Neural cell (in vitro differentiated cells): ENCODE measurements at regions not wholly inside any gene's neighbourhood (a gene's known extent, or its start where the extent isn't known, plus 50 kb on each side); places are given as distances from the start of the nearest gene placed in this dataset.

ENCODE experiments used
- H2AFZ ChIP-seq: fragments of 200-600, 300-800 bp; sonication (generic), shearing (Covaris generic); 2 replicates; pipeline ENCODE4 v1.6.0; 2014; ENCODE audit warnings: low read depth, mild to moderate bottlenecking, antibody characterized with exemption, low read length, moderate library complexity
- H3F3A ChIP-seq: fragments of 200-600 bp; shearing (Covaris generic); 2 replicates; pipeline ENCODE4 v1.6.1; 2016; ENCODE audit warnings: mild to moderate bottlenecking, moderate library complexity, mixed read lengths, antibody characterized with exemption, low read length; ENCODE audit not compliant: insufficient read depth, poor library complexity, severe bottlenecking
- H3K27ac ChIP-seq: fragments of 200-600, 300-800 bp; sonication (generic), shearing (Covaris generic); 2 replicates; pipeline ENCODE4 v1.5.1; 2014; ENCODE audit warnings: mild to moderate bottlenecking, low read length, moderate library complexity
- H3K27me3 ChIP-seq: fragments of 300-800, 200-600 bp; sonication (generic), shearing (Covaris generic); 2 replicates; pipeline ENCODE4 v1.6.0; 2014; ENCODE audit warnings: mild to moderate bottlenecking, low read depth, low read length, moderate library complexity; ENCODE audit not compliant: insufficient read depth
- H3K36me3 ChIP-seq: fragments of 300-800, 200-600 bp; sonication (generic), shearing (Covaris generic); 2 replicates; pipeline ENCODE4 v1.5.1; 2014; ENCODE audit warnings: mild to moderate bottlenecking, antibody characterized with exemption, low read length, moderate library complexity; ENCODE audit not compliant: insufficient read depth
- H3K4me2 ChIP-seq: fragments of 300-800, 200-600 bp; sonication (generic), shearing (Covaris generic); 2 replicates; pipeline ENCODE4 v1.6.0; 2014; ENCODE audit warnings: mild to moderate bottlenecking, low read length
- H3K4me3 ChIP-seq: fragments of 300-800, 200-600 bp; sonication (generic), shearing (Covaris generic); 2 replicates; pipeline ENCODE4 v1.5.1; 2014; ENCODE audit warnings: mild to moderate bottlenecking, low read length, moderate library complexity
- H3K79me2 ChIP-seq: fragments of 200-600 bp; shearing (Covaris generic); replicated peaks from 2 replicates; pipeline ENCODE4 v1.6.0; 2014; ENCODE audit warnings: mild to moderate bottlenecking, low read length, moderate library complexity; ENCODE audit not compliant: insufficient read depth
- H3K9ac ChIP-seq: fragments of 300-800, 200-600 bp; sonication (generic), shearing (Covaris generic); 2 replicates; pipeline ENCODE4 v1.6.1; 2016; ENCODE audit warnings: mild to moderate bottlenecking, low read length, mixed read lengths
- H3K9me2 ChIP-seq: fragments of 200-600 bp; shearing (Covaris generic); 2 replicates; pipeline ENCODE4 v1.6.1; 2016; ENCODE audit warnings: mild to moderate bottlenecking, low read length, mixed read lengths; ENCODE audit not compliant: insufficient read depth
- H3K9me3 ChIP-seq: fragments of 200-600, 300-800 bp; sonication (generic), shearing (Covaris generic); 2 replicates; pipeline ENCODE4 v1.6.1; 2016; ENCODE audit warnings: mild to moderate bottlenecking, mixed run types, low read length, moderate library complexity, mixed read lengths
- H4K20me1 ChIP-seq: fragments of 200-600 bp; shearing (Covaris generic); 2 replicates; pipeline ENCODE4 v1.6.1; 2016; ENCODE audit warnings: mild to moderate bottlenecking, mixed run types; ENCODE audit not compliant: insufficient read depth
- EP300 ChIP-seq: fragments of 450-650 bp; conservative IDR thresholded peaks from 2 replicates; pipeline ENCODE4 v1.6.1; 2014; ENCODE audit warnings: antibody characterized with exemption, mild to moderate bottlenecking, moderate library complexity; ENCODE audit not compliant: poor library complexity, severe bottlenecking
- EZH2 ChIP-seq: fragments of 200-600, 300-800 bp; shearing (Covaris generic), sonication (generic); IDR thresholded peaks from 2 replicates; pipeline ENCODE4 v1.6.1; 2014; ENCODE audit warnings: antibody characterized with exemption, low read length, borderline replicate concordance, mild to moderate bottlenecking; ENCODE audit not compliant: insufficient read depth, poor library complexity, severe bottlenecking
- MXI1 ChIP-seq: fragments of 450-650 bp; conservative IDR thresholded peaks from 2 replicates; pipeline ENCODE4 v1.6.1; 2014; ENCODE audit warnings: antibody characterized with exemption, mild to moderate bottlenecking; ENCODE audit not compliant: poor library complexity, severe bottlenecking
- POLR2AphosphoS5 ChIP-seq: IDR thresholded peaks from 2 replicates; pipeline ENCODE4 v1.6.1; 2012
- RAD21 ChIP-seq: fragments of 450-650 bp; conservative IDR thresholded peaks from 2 replicates; pipeline ENCODE4 v1.6.1; 2014; ENCODE audit warnings: antibody characterized with exemption, mild to moderate bottlenecking, moderate library complexity
- SMC3 ChIP-seq: fragments of 450-650 bp; conservative IDR thresholded peaks from 2 replicates; pipeline ENCODE4 v1.6.1; 2014; ENCODE audit warnings: antibody characterized with exemption, mild to moderate bottlenecking, moderate library complexity; ENCODE audit not compliant: poor library complexity
- TAF1 ChIP-seq: IDR thresholded peaks from 2 replicates; pipeline ENCODE4 v1.6.1; 2012; ENCODE audit warnings: low read depth
- TF ChIP-seq, protein P1 (sequence below): fragments of 450-650 bp; IDR thresholded peaks from 2 replicates; pipeline ENCODE4 v1.5.1; 2014; ENCODE audit warnings: antibody characterized with exemption, mild to moderate bottlenecking, moderate library complexity; ENCODE audit not compliant: poor library complexity, severe bottlenecking
- TF ChIP-seq, protein P2 (sequence below): IDR thresholded peaks from 2 replicates; pipeline ENCODE4 v1.6.1; 2012; ENCODE audit warnings: borderline replicate concordance

DNA sequence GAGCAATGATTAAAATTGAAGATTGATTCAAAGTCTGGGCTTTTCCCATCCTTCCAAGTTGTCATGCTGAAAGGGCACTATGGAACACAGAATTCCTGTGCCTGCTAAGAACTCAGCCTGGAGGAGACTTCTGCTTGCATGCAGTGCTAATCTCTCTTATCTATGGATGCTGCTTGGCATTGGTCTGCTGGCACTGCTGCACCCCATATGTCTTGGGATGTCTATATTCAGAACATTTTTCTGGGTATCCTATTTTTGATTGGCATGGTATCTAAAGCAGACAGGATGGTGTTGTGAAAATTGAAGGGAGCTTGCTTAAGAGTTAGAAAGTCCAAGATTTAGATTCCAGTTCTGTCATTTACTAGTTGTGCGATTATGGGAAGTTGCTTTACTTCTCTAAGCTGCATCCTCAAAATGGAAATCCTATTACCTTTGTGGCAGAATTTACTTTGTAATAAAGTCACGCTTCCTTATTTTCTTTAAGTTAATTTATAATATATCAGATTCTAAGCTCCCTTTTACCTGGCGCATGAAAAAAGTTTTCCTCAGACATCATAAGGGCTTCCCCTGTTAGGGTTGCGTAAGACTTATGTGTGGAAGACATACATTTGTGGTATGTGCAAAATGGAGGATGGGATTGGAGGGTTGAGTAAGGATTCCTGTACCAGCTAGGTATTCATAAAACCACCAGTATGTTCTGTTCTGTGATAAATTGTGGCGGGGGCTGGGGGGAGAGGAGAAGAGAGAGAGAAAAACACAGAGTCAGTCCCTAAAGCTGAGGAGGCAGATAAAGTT, 254.0 kb downstream of the DMAC1 start:
- no peaks in the 10 kb centered on the region for H3K9me3 ChIP-seq
- no peak overlapping the region for H3K9ac ChIP-seq
- H3K36me3 ChIP-seq, result no peaks in the 10 kb centered on the region
- no peaks in the 10 kb centered on the region for H3K9me2 ChIP-seq
- H3F3A ChIP-seq, result no peaks in the 10 kb centered on the region
- no peak overlapping the region for H3K4me3 ChIP-seq
- no peak overlapping the region for H3K4me2 ChIP-seq
- no peaks in the 10 kb centered on the region for H4K20me1 ChIP-seq
- TF ChIP-seq SMC3 (no peak), EZH2 (no peak), MXI1 (no peak), TAF1 (no peak), POLR2AphosphoS5 (no peak), RAD21 (no peak), EP300 (no peak)
- TF ChIP-seq, protein P1, sequence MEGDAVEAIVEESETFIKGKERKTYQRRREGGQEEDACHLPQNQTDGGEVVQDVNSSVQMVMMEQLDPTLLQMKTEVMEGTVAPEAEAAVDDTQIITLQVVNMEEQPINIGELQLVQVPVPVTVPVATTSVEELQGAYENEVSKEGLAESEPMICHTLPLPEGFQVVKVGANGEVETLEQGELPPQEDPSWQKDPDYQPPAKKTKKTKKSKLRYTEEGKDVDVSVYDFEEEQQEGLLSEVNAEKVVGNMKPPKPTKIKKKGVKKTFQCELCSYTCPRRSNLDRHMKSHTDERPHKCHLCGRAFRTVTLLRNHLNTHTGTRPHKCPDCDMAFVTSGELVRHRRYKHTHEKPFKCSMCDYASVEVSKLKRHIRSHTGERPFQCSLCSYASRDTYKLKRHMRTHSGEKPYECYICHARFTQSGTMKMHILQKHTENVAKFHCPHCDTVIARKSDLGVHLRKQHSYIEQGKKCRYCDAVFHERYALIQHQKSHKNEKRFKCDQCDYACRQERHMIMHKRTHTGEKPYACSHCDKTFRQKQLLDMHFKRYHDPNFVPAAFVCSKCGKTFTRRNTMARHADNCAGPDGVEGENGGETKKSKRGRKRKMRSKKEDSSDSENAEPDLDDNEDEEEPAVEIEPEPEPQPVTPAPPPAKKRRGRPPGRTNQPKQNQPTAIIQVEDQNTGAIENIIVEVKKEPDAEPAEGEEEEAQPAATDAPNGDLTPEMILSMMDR, result no peak
- no peaks in the 10 kb centered on the region for H3K79me2 ChIP-seq
- no peak overlapping the region for H3K27ac ChIP-seq
- no peak overlapping the region for H2AFZ ChIP-seq
- no peaks in the 10 kb centered on the region for H3K27me3 ChIP-seq

DNA sequence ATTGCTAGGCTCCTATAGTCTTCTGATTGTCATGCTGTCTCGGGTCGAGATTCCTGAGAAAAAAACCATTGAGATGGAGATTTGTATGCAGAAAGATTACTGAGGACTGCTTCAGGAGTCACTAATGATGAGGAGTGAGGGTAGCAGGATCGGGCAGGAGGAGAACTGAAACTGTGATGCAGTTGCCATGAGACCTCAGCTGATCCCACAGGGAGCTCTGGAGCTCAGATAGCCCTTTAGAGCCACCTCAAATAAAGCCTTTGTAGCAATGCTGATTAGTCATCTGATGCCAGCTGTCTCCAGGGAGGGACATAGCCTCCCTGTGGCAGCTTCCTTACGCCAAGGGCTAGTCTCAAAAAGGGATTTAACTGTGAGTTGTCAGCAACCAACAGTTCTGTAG, 256.9 kb downstream of the DMAC1 start:
- TF ChIP-seq EZH2, result no peak
- Histone ChIP-seq H3K36me3 (no peaks in the 10 kb centered on the region), H3K9me2 (no peaks in the 10 kb centered on the region), H3K4me3 (no peak overlapping the region), H4K20me1 (no peaks in the 10 kb centered on the region), H3F3A (no peaks in the 10 kb centered on the region), H3K27ac (no peak overlapping the region), H3K9me3 (no peaks in the 10 kb centered on the region), H3K27me3 (no peaks in the 10 kb centered on the region), H2AFZ (no peak overlapping the region), H3K4me2 (no peak overlapping the region), H3K79me2 (no peaks in the 10 kb centered on the region), H3K9ac (no peak overlapping the region)

DNA sequence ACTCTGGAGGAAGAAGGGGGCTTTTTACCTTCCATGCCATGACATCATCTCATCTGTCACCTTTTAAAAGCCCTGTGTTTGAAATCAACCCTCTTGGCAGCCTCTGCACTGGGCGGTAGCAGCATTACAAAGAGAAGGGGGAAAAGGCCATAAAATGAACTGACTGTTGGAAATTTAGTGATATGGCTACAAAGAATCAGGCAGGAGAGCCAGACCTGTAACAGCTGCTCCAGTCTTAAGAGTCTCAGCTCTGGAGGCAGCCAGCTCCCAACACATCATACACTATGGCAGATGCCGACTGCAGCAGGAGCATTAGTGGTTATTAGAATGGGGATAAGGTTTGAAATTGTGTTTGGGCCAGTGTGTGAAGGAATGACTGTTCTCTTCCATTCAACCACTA, 257.5 kb downstream of the DMAC1 start:
- Histone ChIP-seq H3K4me2 (no peak overlapping the region), H2AFZ (no peak overlapping the region), H4K20me1 (no peaks in the 10 kb centered on the region), H3K9me2 (no peaks in the 10 kb centered on the region), H3K27ac (no peak overlapping the region), H3K27me3 (no peaks in the 10 kb centered on the region), H3F3A (no peaks in the 10 kb centered on the region), H3K9ac (no peak overlapping the region), H3K4me3 (no peak overlapping the region), H3K9me3 (no peaks in the 10 kb centered on the region), H3K79me2 (no peaks in the 10 kb centered on the region), H3K36me3 (no peaks in the 10 kb centered on the region)
- TF ChIP-seq POLR2AphosphoS5 (no peak), EP300 (no peak), SMC3 (no peak), EZH2 (no peak), TAF1 (no peak), RAD21 (no peak), MXI1 (no peak)
- TF ChIP-seq, protein P2, sequence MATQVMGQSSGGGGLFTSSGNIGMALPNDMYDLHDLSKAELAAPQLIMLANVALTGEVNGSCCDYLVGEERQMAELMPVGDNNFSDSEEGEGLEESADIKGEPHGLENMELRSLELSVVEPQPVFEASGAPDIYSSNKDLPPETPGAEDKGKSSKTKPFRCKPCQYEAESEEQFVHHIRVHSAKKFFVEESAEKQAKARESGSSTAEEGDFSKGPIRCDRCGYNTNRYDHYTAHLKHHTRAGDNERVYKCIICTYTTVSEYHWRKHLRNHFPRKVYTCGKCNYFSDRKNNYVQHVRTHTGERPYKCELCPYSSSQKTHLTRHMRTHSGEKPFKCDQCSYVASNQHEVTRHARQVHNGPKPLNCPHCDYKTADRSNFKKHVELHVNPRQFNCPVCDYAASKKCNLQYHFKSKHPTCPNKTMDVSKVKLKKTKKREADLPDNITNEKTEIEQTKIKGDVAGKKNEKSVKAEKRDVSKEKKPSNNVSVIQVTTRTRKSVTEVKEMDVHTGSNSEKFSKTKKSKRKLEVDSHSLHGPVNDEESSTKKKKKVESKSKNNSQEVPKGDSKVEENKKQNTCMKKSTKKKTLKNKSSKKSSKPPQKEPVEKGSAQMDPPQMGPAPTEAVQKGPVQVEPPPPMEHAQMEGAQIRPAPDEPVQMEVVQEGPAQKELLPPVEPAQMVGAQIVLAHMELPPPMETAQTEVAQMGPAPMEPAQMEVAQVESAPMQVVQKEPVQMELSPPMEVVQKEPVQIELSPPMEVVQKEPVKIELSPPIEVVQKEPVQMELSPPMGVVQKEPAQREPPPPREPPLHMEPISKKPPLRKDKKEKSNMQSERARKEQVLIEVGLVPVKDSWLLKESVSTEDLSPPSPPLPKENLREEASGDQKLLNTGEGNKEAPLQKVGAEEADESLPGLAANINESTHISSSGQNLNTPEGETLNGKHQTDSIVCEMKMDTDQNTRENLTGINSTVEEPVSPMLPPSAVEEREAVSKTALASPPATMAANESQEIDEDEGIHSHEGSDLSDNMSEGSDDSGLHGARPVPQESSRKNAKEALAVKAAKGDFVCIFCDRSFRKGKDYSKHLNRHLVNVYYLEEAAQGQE, result no peak
- TF ChIP-seq, protein P1, result no peak
